GM12872 (cell line): ENCODE measurements at regions not wholly inside any gene's neighbourhood (a gene's known extent, or its start where the extent isn't known, plus 50 kb on each side); places are given as distances from the start of the nearest gene placed in this dataset.

Experiments
- CTCF ChIP-seq: IDR thresholded peaks from 3 replicates; pipeline ENCODE4 v1.5.1; 2011; ENCODE audit warnings: low read depth, mild to moderate bottlenecking, low read length, moderate library complexity; ENCODE audit not compliant: insufficient read depth

GRCh38 chr15:48063411-48063985, 57.3 kb upstream of the SLC24A5 start:
- TF ChIP-seq CTCF, result no peak

GRCh38 chr15:48064421-48064820, 56.4 kb upstream of the SLC24A5 start:
- TF ChIP-seq CTCF, result no peak

GRCh38 chr15:48066456-48066855, 54.3 kb upstream of the SLC24A5 start:
- no peak for TF ChIP-seq CTCF
